Tibial nerve (tissue), 3 donors: ENCODE measurements at regions not wholly inside any gene's neighbourhood (a gene's known extent, or its start where the extent isn't known, plus 50 kb on each side); places are given as distances from the start of the nearest gene placed in this dataset.

Experiments used
- CTCF ChIP-seq, 5 experiments: fragments of 200-600 bp in 3 of 5; fragments of 450-650 bp in 2 of 5; sonication (generic) in 3 of 5; IDR thresholded peaks; one replicate each; pipeline ENCODE4 v1.5.1; 2016 to 2019; ENCODE audit warnings: antibody characterized with exemption in 5 of 5, mild to moderate bottlenecking in 3 of 5, moderate library complexity in 2 of 5
- POLR2A ChIP-seq, 2 donors: fragments of 450-650 bp; IDR thresholded peaks; one replicate each; pipeline ENCODE4 v1.6.1; 2017; ENCODE audit warnings: antibody characterized with exemption in 2 of 2, mild to moderate bottlenecking in 2 of 2, moderate library complexity in 2 of 2

GRCh38 chr10:83961620-83962019, 177.7 kb upstream of the GHITM start:
- TF ChIP-seq CTCF (IDR thresholded peaks at IDR 0.05) = no peak
- TF ChIP-seq POLR2A (IDR thresholded peaks at IDR 0.05) = no peak
